NB4 (cell line): ENCODE measurements at regions not wholly inside any gene's neighbourhood (a gene's known extent, or its start where the extent isn't known, plus 50 kb on each side); places are given as distances from the start of the nearest gene placed in this dataset.

ENCODE experiments used
- CTCF ChIP-seq: IDR thresholded peaks from one replicate; pipeline ENCODE4 v1.5.1; 2012; ENCODE audit warnings: low read depth, low read length
- POLR2A ChIP-seq: IDR thresholded peaks from 2 replicates; pipeline ENCODE4 v1.6.1; 2011; ENCODE audit warnings: mild to moderate bottlenecking; ENCODE audit not compliant: insufficient read length; ENCODE audit errors: extremely low read depth

DNA sequence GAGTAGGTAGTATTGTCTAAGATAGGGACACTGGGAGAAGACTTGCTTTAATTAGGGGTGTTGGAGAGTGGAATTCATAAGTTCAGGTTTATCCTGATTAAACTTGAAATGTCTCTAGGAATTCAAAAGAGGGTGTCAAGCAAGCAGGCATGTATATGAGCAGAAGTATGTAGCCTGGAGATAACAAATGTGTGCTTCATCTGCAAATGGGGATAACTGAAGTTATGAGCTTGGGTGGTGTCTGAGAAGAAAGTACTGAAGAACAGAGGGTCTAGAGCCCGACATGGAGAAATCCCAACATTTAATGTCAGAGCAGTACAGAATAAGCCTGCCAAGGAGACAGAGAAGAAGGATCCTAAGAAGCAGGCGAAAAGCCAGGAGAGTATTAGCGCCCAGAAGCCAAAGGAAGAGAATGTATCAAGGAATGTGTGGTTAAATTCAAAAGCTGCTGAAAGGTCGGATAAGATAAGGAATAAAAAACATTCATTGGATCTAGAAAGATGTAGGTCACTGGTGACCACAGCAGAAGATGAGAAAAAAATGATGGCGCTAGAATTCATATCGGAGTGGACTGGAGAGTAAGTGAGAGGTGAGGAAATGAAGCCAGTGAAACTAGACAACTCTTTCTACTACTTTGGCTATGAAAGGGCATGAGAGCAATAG is 401.5 kb upstream of the PIK3R1 start:
- TF ChIP-seq POLR2A = no peak
- no peak for TF ChIP-seq CTCF
